ENCODE measurements at regions not wholly inside any gene's neighbourhood (a gene's known extent, or its start where the extent isn't known, plus 50 kb on each side); places are given as distances from the start of the nearest gene placed in this dataset.
"Not testable (repeated sequence)": the region's sequence is repeated elsewhere in the genome, so short reads cannot be mapped to it uniquely, and the experiment has no call there.

DNA sequence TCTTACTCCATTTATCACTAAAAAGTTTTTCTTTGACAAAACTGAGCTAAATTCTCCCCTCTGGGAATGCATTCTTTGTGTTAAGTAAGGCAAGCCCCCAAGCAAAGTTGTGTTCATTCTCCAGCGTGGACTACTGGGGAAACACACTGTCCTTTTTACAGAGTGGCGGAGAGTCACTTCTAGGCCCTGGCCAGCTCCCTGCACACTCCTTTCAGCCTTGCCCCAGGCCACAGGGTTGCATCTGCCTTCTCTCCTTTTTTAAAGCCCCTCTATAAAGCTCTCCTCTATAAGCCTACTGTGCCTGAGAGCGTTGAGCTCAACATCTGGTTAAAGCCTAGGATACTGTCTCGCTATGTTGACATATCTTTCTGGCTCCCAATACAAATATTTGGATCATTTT is 803.4 kb downstream of the PCDH17 start:
- no peak for DNase-seq (ENCODE audit: low spot score)
- intact Hi-C loops (cut with DNase I), result no loop called here

DNA sequence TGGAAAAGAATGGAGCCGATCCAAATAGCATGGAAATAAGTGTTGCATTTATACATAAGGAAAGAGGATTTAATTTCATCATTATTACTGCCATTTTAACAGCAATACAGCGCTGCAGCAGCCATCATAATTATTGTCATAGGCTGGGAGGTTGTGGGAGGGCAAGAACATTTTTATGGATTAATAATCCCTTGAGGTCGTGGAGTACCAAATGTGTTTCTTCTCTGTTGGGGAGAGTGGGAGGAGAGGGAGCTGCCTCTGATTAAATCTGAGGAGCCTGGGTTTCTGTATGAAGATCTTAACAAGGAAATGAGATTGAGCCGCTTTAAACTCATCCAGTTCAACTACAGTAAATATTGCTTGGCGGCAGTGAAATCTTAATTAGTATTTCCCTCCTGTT is 805.9 kb downstream of the PCDH17 start:
- DNase-seq (ENCODE audit: low spot score), result no peak
- intact Hi-C loops (cut with DNase I), result no loop called here

DNA sequence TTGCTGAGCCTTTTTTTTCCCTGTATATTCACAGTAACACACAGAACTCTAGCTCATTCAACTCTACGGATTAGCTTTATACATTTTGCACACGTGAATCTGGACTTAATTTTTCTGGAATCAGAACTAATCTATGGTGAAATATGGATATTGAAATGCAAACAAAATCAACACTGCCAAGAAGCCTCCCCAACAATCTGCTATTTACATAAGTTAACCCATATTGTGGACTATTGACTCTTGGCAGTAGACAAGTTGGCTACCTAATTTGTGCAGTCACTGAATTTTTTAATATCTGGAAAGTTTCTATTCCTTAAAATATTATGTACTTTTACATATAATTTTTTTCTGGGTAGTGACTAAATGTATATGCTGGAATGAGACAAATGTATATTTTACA is 815.4 kb downstream of the PCDH17 start:
- no peak for DNase-seq (ENCODE audit: low spot score)

DNA sequence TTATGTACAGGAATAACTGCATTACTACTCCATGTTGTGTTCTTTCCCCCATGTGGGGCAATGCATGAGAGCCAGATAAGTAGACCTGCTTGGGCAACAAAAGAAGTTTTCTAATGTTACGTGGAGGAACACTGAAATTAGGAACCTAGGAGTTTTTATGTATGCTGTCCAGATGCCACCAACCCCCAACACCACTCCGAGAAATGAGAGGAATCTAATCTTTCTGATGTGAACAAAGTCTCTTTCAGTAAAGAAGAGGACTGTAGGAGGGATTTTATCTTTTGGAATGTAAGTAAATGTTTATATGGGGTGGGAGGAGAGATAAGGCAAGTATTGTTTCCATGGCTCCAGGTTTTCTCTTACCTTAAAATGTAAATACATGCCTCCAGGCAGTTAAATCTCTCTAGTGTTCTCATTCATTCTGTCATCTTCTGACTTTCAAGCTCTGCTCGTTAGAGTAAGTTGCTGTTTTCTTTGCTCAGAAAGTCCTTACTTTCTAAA is 820.6 kb downstream of the PCDH17 start:
- intact Hi-C loops (cut with DNase I), result no loop called here
- no peak for DNase-seq (ENCODE audit: low spot score)

More for the DNA sequence above, 815.4 kb downstream of the PCDH17 start:
- intact Hi-C loops (cut with DNase I), result no loop called here

DNA sequence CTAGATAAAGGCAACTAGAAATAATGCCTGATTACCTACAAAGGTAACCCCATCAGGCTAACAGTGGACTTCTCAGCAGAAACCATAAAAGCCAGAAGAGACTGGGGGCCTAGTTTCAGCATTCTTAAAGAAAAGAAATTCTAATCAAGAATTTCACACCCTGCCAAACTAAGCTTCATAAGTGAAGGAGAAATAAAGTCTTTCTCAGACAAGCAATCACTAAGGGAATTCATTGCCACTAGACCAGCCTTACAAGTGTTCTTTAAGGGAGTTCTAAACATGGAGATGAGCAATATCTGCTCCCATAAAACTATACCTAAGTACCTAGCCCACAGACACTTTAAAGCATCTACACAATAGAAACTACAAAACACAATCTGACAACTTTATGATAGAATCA is 823.5 kb downstream of the PCDH17 start:
- intact Hi-C loops (cut with DNase I), result no loop called here
- DNase-seq (ENCODE audit: low spot score), result no peak

DNA sequence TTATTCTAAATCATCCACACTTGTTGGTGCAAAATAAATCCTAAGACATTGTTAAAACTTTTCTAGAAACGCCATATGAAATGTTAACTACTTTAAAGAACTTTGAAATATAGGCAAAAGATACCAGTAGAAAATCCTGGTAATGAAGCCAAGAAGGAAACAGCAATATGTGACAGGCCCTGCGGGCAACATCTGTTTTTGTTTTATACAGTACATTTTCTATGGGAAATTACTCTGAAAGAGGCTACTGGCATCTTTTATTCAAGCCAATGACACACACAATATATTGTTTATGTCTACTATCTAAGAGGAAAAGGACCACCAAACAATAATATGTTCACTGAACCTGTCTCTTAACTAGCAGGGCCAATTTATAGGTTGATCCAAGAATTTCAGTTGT is 829.7 kb downstream of the PCDH17 start:
- intact Hi-C loops (cut with DNase I), result no loop called here
- DNase-seq (ENCODE audit: low spot score), result no peak

DNA sequence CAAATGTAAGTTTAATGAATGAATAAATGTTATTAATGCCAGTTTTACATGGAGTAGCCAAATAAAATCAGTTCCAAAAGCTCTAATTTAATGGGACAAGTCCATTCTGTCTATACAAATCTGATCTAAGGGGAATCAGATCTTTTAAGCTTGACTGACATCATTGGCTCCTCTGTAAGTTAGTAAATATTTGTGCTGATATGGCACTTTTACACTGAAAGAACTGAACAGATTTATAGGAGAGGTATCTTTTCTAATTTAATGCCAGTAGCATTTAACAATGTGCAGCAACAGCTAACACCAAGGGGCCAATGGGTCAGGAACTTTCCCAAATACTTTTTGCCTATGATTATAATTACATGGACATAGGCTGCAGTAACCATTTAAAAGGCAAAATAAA is 832.3 kb downstream of the PCDH17 start:
- intact Hi-C loops (cut with DNase I), result no loop called here
- DNase-seq (ENCODE audit: low spot score), result no peak

DNA sequence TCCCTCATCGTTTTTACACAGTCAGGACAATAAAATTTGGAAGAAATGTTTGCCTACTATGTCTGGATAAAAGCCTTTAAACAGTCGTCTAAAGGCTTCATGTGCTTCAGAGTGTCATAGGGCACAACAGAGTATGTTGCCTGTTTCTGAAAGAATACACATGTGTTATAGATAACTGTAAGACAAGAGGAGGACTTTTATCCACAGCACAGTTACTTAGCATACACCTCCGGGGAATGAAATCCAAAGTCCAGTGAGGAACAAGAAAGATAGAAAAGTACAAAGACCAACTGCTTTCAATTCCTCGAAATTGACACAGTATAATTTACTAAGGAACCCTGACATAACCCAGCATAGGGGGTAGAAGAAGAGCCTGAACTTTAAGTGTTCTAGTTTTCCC is 835.6 kb downstream of the PCDH17 start:
- intact Hi-C loops (cut with DNase I), result no loop called here
- no peak for DNase-seq (ENCODE audit: low spot score)

DNA sequence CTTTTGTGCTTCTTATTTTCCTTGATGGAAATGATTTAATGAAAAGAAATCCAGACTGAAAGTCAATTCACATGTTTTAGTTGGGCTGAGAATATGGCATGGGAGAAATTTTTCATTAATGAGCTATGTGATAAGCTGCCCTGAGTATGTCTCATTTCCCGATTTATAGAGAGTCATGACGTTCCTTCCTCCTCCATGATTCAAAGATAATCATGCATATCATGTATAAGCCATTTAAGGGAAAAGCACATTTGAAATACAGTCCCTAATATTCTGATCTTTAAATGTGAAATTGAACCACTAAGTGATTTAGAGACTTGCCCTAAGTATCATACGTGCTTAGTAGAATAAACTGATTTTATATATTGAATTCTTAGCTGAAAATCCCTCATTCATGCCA is 840.9 kb downstream of the PCDH17 start:
- no peak for DNase-seq (ENCODE audit: low spot score)
- intact Hi-C loops (cut with DNase I), result no loop called here

DNA sequence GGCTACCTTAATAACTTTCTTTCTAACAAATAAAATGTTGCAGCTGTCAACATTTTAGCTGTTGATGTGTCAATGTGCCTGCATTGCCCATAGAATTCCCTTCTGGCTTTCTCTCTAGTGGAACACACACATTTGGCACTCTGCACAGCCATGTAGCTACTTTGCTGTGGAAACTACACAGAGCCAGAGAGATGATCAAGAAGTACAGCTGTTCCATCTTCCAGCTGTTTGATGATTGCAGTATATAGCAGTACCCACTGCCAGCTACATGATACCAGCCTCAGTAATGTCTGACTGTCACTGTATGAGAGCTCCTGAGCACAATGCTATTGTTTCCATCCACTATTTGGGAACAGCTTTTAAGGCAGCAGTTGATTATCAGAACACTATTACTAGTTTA is 843.0 kb downstream of the PCDH17 start:
- no peak for DNase-seq (ENCODE audit: low spot score)
- intact Hi-C loops (cut with DNase I), result no loop called here

DNA sequence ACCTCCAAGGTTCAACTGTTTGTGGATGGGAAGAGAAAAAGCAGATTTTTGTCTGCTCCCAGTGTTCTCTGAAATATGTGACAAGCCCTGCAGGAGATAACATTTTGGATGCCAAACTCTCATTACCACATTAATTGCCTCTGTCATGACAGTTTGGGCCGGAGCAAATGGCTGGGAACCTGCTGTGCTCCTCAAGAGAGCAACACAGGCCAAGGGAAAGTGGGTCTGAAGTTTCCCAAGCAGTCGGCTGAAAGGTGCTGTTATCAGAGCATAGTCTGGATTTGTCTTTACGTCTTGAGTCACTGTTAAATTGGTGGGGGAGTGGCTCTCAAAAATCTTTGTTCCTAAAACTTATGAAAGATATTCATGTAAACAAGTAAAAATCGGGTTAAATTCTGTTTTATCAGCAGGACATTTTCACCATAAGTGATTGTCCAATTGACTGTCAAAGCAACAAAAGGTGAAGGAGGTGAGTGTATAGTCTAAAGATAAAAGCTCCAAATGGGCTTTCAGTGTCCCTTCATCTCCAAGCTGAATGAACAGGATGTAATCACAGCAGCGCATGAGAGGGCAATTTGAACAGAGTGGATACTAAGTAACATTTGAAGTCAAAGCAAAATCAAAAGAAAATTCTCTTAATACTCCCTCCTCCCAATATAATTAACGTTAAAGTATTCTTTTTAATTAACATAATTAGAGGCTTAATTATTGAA is 844.8 kb downstream of the PCDH17 start:
- no peak for DNase-seq (ENCODE audit: low spot score)
- intact Hi-C loops (cut with DNase I), result no loop called here

DNA sequence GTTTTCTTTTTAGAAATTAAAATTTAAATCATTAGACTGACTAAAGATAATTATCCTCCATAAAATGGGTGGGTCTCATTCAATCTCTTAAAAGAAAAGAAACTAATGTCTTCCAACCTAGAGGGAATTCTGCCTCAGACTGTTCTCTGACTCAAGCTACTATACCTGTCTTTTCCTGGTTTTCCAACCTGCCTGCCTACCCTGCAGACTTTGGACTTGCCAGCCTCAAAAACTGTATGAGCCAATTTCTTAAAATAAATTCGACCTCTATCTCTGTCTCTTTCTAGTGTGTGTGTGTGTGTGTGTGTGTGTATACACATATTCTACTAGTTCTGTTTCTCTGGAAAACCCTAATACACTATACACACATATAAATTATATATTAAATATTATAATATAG is 847.3 kb downstream of the PCDH17 start:
- intact Hi-C loops (cut with DNase I), result no loop called here
- DNase-seq (ENCODE audit: low spot score), result no peak

DNA sequence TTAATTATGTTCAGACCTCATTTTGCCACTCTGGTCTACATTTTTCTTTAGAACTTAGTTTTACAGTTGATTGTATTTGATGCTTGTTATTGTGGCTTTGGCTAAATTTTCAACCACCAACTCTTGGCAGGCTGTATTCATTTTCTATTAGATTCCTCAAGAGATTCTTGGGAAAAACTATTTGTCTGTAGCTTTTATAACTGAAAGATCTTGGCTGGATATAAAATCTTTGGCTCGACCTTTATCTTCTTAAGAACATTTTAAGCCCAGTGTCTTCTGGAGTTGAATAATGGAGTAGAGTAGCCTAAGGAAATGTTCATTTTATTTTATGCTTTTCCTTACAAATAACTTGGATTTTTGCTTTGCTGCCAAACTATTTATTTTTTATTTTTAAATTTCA is 848.5 kb downstream of the PCDH17 start:
- intact Hi-C loops (cut with DNase I), result no loop called here
- DNase-seq (ENCODE audit: low spot score), result no peak

DNA sequence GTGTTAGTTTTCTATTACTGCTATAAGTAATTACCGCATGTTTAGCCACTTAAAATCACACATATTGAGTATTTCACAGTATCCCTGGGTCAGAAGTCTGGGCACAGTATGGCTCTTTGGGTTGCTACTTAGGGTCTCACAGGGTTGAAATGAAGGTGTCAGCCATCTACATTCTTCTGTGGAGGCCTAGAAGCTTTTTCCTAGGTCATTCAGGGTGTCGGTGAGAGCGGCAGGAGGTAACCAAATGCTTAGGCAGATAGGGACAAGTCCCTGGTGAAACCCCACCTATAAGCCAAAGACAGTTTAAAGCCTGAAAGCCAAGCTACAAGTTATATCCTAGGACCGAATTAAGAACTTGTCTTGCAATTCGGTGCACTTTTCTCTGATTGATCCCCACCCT is 856.7 kb downstream of the PCDH17 start:
- intact Hi-C loops (cut with DNase I), result no loop called here
- no peak for DNase-seq (ENCODE audit: low spot score)

DNA sequence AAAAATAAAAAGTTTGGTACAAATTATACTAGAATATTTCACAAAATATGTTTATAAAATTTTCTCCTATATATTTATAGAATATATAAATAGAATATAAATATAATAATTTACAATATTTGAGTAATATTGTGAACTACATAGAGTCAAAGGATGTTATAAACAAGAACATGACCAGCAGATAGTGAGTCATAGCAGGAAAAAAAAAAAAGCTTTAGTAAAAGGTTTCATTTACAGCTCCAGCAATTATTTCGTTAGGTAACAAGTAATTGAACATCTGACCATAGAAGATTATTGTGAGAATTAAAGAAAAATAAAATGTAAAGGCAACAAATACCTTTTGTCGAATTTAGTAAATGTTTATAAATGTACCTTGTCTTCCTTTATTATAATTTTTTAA is 864.1 kb downstream of the PCDH17 start:
- no peak for DNase-seq (ENCODE audit: low spot score)
- intact Hi-C loops (cut with DNase I), result no loop called here

DNA sequence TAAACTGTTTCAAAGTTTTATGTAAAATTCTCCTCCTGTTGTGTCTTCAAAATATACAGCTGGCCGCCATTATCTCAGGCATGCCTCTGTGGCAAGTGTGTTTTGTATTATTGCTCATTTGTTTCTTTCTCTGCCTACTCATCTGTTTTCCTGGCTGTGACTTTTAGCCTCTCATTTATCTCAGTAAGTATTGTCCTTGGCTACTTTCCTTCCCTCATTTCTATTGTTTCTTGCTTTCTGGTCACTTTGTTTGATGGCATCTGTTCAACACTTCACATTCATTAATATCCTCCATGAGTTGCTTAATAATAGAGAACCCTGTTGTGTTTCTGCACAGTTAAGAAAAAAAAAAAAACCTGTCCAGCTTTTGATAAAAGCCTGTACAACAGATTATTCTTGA is 869.4 kb downstream of the PCDH17 start:
- DNase-seq (ENCODE audit: low spot score), result no peak
- intact Hi-C loops (cut with DNase I), result no loop called here

DNA sequence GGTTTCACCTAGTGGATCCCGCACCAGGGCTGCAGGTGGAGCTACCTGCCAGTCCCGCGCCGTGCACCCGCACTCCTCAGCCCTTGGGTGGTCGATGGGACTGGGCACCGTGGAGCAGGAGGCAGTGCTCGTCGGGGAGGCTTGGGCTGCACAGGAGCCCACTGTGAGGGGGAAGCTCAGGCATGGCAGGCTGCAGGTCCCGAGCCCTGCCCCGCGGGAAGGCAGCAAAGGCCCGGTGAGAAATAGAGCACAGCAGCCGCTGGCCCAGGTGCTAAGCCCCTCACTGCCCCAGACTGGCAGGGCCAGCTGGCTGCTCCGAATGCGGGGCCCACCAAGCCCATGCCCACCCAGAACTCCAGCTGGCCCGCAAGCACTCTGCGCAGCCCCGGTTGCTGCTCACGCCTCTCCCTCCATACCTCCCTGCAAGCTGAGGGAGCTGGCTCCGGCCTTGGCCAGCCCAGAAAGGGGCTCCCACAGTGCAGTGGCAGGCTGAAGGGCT is 872.7 kb downstream of the PCDH17 start:
- DNase-seq (ENCODE audit: low spot score); intact Hi-C loops (cut with DNase I): not testable (repeated sequence)

DNA sequence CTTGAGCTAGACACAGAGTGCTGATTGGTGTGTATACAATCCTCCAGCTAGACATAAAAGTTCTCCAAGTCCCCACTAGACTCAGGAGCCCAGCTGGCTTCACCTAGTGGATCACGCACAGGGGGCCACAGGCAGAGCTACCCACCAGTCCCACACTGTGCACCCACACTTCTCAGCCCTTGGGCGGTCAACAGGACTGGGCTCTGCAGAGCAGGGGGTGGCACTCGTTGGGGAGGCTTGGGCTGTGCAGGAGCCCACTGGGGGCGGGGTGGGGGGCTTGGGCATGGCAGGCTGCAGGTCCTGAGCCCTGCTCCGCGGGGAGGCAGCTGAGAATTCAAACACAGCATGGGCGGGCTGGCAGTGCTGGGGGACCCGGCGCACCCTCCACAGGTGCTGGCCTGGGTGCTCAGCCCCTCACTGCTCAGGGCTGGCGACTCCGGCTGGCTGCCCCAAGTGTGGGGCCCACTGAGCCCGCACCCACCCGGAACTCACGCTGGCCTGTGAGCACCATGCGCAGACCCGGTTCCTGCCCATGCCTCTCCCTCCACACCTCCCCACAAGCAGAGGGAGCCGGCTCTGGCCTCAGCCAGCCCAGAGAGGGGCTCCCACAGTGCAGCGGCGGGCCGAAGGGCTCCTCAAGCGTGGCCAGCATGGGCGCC is 873.8 kb downstream of the PCDH17 start:
- intact Hi-C loops (cut with DNase I); DNase-seq (ENCODE audit: low spot score): not testable (repeated sequence)

DNA sequence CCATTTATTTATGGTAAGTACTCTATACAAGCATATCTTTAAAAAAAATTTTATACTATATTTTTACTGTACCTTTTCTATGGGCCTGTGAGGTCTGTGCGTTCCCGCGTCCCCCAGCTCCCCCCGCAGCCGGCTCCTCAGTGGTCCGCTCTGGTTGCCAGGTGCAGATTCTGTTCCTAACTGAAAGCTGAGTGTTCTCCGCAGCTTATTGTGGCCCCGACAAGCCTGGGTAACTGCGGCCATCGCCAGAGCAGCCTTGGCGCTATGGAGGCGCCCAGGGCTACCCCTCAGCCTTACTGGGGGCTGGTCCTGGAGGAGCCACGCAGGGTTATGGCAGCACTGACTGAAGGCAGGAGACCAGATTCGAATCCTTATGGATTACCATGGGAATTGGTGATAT is 896.8 kb downstream of the PCDH17 start:
- no peak for DNase-seq (ENCODE audit: low spot score)
- intact Hi-C loops (cut with DNase I), result no loop called here

DNA sequence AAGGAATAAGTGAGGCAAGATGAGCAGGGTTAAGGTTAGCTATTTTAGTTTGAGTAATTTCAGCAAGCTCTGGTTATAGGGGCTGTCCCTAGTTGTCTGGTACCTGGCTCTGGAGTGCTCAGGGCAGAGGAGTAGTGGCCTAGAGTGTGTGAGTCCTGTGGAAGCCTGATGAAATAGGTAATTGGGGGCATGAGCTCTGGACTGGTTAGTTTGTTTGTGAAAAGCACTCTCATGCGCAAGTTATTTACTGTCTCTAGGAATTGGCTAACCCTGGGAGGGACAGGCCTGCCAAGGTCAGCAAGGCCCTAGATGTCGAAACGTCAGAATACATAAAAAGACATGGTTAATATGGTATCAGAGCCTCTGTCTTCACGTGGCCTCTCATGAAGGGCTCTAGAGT is 900.1 kb downstream of the PCDH17 start:
- DNase-seq (ENCODE audit: low spot score), result no peak
- intact Hi-C loops (cut with DNase I), result no loop called here

DNA sequence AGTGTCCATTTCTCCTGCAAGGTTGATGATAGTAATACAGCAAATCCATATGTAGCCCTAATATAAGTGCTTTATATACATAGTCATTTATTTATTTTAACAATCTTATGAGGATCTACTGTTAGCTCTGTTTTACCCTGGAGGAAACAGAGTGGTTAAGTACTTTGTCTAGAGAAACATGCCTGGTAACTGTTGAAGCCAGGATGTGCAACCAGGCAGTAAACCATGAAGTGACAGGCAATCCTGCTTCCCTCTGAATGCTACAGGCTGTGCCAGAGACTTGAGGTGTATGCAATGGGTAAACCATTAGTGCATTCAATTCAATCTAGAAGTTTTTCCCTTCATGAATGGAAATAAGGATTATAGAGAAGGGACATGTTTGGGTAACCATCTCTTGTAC is 911.0 kb downstream of the PCDH17 start:
- no peak for DNase-seq (ENCODE audit: low spot score)
- intact Hi-C loops (cut with DNase I), result no loop called here

Measured in cardiac septum (tissue), 1 donor.